ENCODE measurements at regions not wholly inside any gene's neighbourhood (a gene's known extent, or its start where the extent isn't known, plus 50 kb on each side); places are given as distances from the start of the nearest gene placed in this dataset.
"Not testable (repeated sequence)": the region's sequence is repeated elsewhere in the genome, so short reads cannot be mapped to it uniquely, and the experiment has no call there.

DNA sequence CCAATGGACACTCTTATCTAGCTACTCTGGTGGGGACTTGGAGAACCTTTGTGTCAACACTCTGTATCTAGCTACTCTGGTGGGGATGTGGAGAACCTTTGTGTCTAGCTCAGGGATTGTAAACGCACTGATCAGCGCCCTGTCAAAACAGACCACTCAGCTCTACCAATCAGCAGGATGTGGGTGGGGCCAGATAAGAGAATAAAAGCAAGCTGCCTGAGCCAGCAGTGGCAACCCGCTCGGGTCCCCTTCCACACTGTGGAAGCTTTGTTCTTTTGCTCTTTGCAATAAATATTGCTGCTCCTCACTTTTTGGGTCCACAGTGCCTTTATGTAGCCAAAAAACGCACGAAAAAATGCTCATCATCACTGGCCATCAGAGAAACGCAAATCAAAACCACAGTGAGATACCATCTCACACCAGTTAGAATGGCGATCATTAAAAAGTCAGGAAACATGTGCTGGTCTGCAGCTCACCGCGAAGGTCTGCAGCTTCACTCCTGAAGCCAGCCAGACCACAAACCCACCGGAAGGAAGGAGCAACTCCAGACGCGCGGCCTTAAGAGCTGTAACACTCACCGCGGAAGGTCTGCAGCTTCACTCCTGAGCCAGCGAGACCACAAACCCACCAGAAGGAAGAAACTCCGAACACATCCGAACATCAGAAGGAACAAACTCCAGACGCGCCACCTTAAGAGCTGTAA lies 176.3 kb downstream of the TBX18 start:
- POLR2A ChIA-PET, result not testable (repeated sequence)

DNA sequence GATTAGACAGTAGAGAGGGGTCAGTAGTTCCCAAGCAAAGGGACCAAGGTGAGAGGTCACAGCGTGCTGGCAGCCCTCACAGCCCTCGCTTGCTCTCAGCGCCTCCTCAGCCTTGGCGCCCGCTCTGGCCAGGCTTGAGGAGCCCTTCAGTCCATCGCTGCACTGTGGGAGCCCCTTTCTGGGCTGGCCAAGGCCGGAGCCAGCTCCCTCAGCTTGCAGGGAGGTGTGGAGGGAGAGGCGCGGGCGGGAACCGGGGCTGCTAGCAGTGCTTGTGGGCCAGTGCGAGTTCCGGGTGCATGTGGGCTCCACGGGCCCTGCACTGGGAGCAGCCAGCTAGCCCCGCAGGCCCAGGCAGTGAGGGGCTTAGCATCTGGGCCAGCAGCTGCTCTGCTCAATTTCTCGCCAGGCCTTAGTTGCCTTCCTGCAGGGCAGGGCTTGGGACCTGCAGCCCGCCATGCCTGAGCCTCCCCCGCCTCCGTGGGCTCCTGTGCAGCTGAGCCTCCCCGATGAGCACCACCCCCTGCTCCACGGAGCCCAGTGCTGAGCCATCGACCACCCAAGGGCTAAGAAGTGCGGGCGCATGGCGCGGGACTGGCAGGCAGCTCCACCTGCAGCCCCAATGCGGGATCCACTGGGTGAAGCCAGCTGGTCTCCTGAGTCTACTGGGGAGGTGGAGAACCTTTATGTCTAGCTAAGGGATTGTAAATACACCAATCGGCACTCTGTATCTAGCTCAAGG lies 177.0 kb downstream of the TBX18 start:
- 93% methylated on average over 11 of the region's 28 CpGs for WGBS (ENCODE audit: low lambda C conversion rate)
- POLR2A ChIA-PET; DNase-seq; H3F3A ChIP-seq (replicated peaks; ENCODE audit: insufficient read depth); H3K36me3 ChIP-seq (replicated peaks in 1 of 2; ENCODE audit: control insufficient read depth in 1 of 2, insufficient read depth in 2 of 2, low read length in 1 of 2); H3K4me2 ChIP-seq; H3K9me3 ChIP-seq; H2AFZ ChIP-seq (ENCODE audit: low read depth); H3K4me1 ChIP-seq (ENCODE audit: control insufficient read depth in 1 of 2, insufficient read depth in 2 of 2, low read depth in 1 of 2, low read length in 1 of 2); H3K4me3 ChIP-seq (ENCODE audit: low read depth in 2 of 2, low read length in 1 of 2); H4K20me1 ChIP-seq (ENCODE audit: insufficient read depth); H3K79me2 ChIP-seq (ENCODE audit: insufficient read depth); H3K9me2 ChIP-seq; H3K27me3 ChIP-seq (ENCODE audit: insufficient read depth); H3K9ac ChIP-seq; H3K27ac ChIP-seq (ENCODE audit: low read depth in 2 of 2, low read length in 1 of 2): not testable (repeated sequence)
- CTCF ChIA-PET, result interaction anchor here (0.6 kb wide), 1 partner anchor 325 kb away, joined by 3 read pairs; no protein-coding TSS in a partner anchor

More for the DNA sequence above, 176.3 kb downstream of the TBX18 start:
- H3K79me2 ChIP-seq (ENCODE audit: insufficient read depth); H3K36me3 ChIP-seq (replicated peaks in 1 of 2; ENCODE audit: control insufficient read depth in 1 of 2, insufficient read depth in 2 of 2, low read length in 1 of 2); H3K27me3 ChIP-seq (ENCODE audit: insufficient read depth); H3K4me1 ChIP-seq (ENCODE audit: control insufficient read depth in 1 of 2, insufficient read depth in 2 of 2, low read depth in 1 of 2, low read length in 1 of 2); H3K4me2 ChIP-seq; H3F3A ChIP-seq (replicated peaks; ENCODE audit: insufficient read depth); H3K9me2 ChIP-seq; H4K20me1 ChIP-seq (ENCODE audit: insufficient read depth); CTCF ChIA-PET; H2AFZ ChIP-seq (ENCODE audit: low read depth); H3K9me3 ChIP-seq; DNase-seq; H3K9ac ChIP-seq; H3K27ac ChIP-seq (ENCODE audit: low read depth in 2 of 2, low read length in 1 of 2); H3K4me3 ChIP-seq (ENCODE audit: low read depth in 2 of 2, low read length in 1 of 2): not testable (repeated sequence)
- WGBS (ENCODE audit: low lambda C conversion rate), result 68% methylated on average over 19 of the region's 21 CpGs

DNA sequence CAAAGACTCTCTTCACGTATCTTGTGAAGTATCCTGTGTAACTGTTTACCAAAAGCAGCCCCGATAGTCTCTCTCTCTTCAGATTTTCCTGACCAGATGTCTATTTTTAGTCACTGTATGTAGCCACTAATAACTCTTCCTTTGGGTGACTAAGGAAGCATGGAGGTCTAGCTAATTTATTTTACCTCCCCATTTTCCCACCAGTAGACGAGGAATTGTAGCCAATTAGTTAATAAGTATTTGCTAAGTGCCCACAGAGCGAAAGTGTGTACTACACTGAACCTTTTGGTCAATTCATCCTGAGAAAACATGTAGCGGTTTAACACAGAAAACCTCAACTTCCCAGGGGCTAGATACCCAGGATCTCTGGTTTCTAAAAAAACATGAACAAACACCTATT lies 180.6 kb downstream of the TBX18 start:
- peak; percentile 33; the same call in 1 of the 2 replicates for TF ChIP-seq MEF2A (IDR thresholded peaks at IDR 0.05; ENCODE audit: borderline replicate concordance, low read depth)
- no peak for TF ChIP-seq EZH2phosphoT487 (IDR thresholded peaks at IDR 0.05; ENCODE audit: borderline replicate concordance, low read depth)
- DNase-seq, result no peak
- H3K36me3 ChIP-seq (replicated peaks in 1 of 2; ENCODE audit: control insufficient read depth in 1 of 2, insufficient read depth in 2 of 2, low read length in 1 of 2), result no peaks in the 10 kb centered on the region
- H3K4me1 ChIP-seq (ENCODE audit: control insufficient read depth in 1 of 2, insufficient read depth in 2 of 2, low read depth in 1 of 2, low read length in 1 of 2), result peaks cover 0 to 8% of the 10 kb centered on the region in 2 experiments; a peak in 1 of 4 replicates
- peak overlapping the region; percentile 63 for H2AFZ ChIP-seq (ENCODE audit: low read depth)
- H3K9me3 ChIP-seq, result no peaks in the 10 kb centered on the region; the same call in 1 of the 2 replicates
- no peak overlapping the region for H3K4me2 ChIP-seq
- H3K9me2 ChIP-seq, result no peaks in the 10 kb centered on the region
- 0 out of 4 replicates have a peak overlapping the region, but pooled peaks of 1 of the 2 experiments have one; percentile 8 for H3K27ac ChIP-seq (ENCODE audit: low read depth in 2 of 2, low read length in 1 of 2)
- H3K79me2 ChIP-seq (ENCODE audit: insufficient read depth), result no peaks in the 10 kb centered on the region
- no peaks in the 10 kb centered on the region for H4K20me1 ChIP-seq (ENCODE audit: insufficient read depth)
- H3F3A ChIP-seq (replicated peaks; ENCODE audit: insufficient read depth), result no peaks in the 10 kb centered on the region
- CTCF ChIA-PET, result no interaction called here
- H3K27me3 ChIP-seq (ENCODE audit: insufficient read depth), result no peaks in the 10 kb centered on the region
- H3K4me3 ChIP-seq (ENCODE audit: low read depth in 2 of 2, low read length in 1 of 2), result no peak overlapping the region
- POLR2A ChIA-PET, result no interaction called here
- H3K9ac ChIP-seq, result no peak overlapping the region
- 58% methylated on average over 5 of the region's 5 CpGs for WGBS (ENCODE audit: low lambda C conversion rate)

DNA sequence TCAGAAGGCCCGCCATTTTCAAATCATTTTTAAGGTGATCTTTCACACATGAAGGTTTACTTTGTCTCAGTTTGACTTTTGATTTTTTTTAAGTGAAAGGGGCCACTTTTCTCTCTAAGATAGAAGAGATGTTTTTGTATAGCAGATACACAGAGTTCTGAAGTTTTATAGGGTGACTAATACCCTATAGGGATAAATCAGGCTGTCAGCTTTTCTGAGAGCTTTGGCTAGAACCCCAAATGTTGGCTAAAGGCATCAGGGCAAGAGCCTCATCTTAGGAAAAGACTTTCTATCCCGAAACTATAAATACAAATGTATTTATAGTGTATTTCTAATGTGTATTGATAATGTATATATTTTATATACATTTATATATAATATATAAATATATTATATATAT lies 181.4 kb downstream of the TBX18 start:
- Histone ChIP-seq H3K79me2 (ENCODE audit: insufficient read depth) (no peaks in the 10 kb centered on the region), H3K4me3 (ENCODE audit: low read depth in 2 of 2, low read length in 1 of 2) (no peak overlapping the region), H3K36me3 (replicated peaks in 1 of 2; ENCODE audit: control insufficient read depth in 1 of 2, insufficient read depth in 2 of 2, low read length in 1 of 2) (no peaks in the 10 kb centered on the region), H3K9me3 (no peaks in the 10 kb centered on the region; the same call in 1 of the 2 replicates), H2AFZ (ENCODE audit: low read depth) (0 out of 2 replicates have a peak overlapping the region, but pooled peaks have one; percentile 22), H3K27ac (ENCODE audit: low read depth in 2 of 2, low read length in 1 of 2) (no peak overlapping the region), H3K9me2 (no peaks in the 10 kb centered on the region), H3K4me1 (ENCODE audit: control insufficient read depth in 1 of 2, insufficient read depth in 2 of 2, low read depth in 1 of 2, low read length in 1 of 2) (peaks cover 0 to 8% of the 10 kb centered on the region in 2 experiments; a peak in 1 of 4 replicates), H4K20me1 (ENCODE audit: insufficient read depth) (no peaks in the 10 kb centered on the region), H3K4me2 (no peak overlapping the region), H3F3A (replicated peaks; ENCODE audit: insufficient read depth) (no peaks in the 10 kb centered on the region), H3K9ac (no peak overlapping the region), H3K27me3 (ENCODE audit: insufficient read depth) (no peaks in the 10 kb centered on the region)
- TF ChIP-seq, protein P1, sequence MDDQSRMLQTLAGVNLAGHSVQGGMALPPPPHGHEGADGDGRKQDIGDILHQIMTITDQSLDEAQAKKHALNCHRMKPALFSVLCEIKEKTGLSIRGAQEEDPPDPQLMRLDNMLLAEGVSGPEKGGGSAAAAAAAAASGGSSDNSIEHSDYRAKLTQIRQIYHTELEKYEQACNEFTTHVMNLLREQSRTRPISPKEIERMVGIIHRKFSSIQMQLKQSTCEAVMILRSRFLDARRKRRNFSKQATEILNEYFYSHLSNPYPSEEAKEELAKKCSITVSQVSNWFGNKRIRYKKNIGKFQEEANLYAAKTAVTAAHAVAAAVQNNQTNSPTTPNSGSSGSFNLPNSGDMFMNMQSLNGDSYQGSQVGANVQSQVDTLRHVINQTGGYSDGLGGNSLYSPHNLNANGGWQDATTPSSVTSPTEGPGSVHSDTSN (IDR thresholded peaks at IDR 0.05), result peak; percentile 45
- TF ChIP-seq, protein P2, sequence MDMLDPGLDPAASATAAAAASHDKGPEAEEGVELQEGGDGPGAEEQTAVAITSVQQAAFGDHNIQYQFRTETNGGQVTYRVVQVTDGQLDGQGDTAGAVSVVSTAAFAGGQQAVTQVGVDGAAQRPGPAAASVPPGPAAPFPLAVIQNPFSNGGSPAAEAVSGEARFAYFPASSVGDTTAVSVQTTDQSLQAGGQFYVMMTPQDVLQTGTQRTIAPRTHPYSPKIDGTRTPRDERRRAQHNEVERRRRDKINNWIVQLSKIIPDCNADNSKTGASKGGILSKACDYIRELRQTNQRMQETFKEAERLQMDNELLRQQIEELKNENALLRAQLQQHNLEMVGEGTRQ (IDR thresholded peaks at IDR 0.05; ENCODE audit: borderline replicate concordance, low read depth, low read length), result no peak
- TF ChIP-seq JUND (IDR thresholded peaks at IDR 0.05), result 0 out of 2 replicates have a peak, but pooled peaks have one; percentile 11
- DNase-seq, result no peak
- ChIA-PET POLR2A (no interaction called here), CTCF (no interaction called here)
- WGBS (ENCODE audit: low lambda C conversion rate), result 77% methylated on average over 2 of the region's 2 CpGs
